H1 (cell line): ENCODE measurements at regions not wholly inside any gene's neighbourhood (a gene's known extent, or its start where the extent isn't known, plus 50 kb on each side); places are given as distances from the start of the nearest gene placed in this dataset.

Experiments
- CTCF ChIA-PET: fragments of 300-600 bp; sonication (Branson Sonifier 250); formaldehyde crosslinking; loops from one replicate; lab custom pipeline; 2021; ENCODE audit not compliant: partially characterized antibody; lab: Charles Lee
- POLR2A ChIA-PET: fragments of 300-600 bp; sonication (Branson Sonifier 250); formaldehyde crosslinking; loops from one replicate; lab custom pipeline; 2021; ENCODE audit warnings: inconsistent platforms; ENCODE audit not compliant: partially characterized antibody; lab: Charles Lee
- DNase-seq, 2 experiments: peaks; one replicate each; pipeline versions ENCODE4 v3.0.0 to v3.0.0-alpha.2; 2010 to 2022; ENCODE audit warnings: low spot score in 2 of 2, low read depth in 1 of 2, mixed read lengths in 1 of 2
- FAIRE-seq: peaks from 2 replicates; lab custom pipeline; 2011; peaks lifted over from hg19 to GRCh38; lab: Jason Lieb, UNC
- H2AFZ ChIP-seq: 2 replicates; pipeline ENCODE4 v1.8.1; 2012; ENCODE audit warnings: low read length, inconsistent platforms
- H2AK5ac ChIP-seq: 2 replicates; pipeline ENCODE4 v1.6.1; 2013; ENCODE audit warnings: low read depth, low read length
- H2BK120ac ChIP-seq: replicated peaks from 2 replicates; pipeline ENCODE3; 2013; ENCODE audit warnings: low read depth, low read length, inconsistent platforms
- H2BK12ac ChIP-seq: 2 replicates; pipeline ENCODE4 v1.6.1; 2013; ENCODE audit warnings: low read depth, low read length
- H2BK15ac ChIP-seq: 2 replicates; pipeline ENCODE4 v1.6.1; 2013; ENCODE audit warnings: low read length
- H2BK20ac ChIP-seq: 2 replicates; pipeline ENCODE4 v1.6.1; 2013; ENCODE audit warnings: low read length
- H2BK5ac ChIP-seq: 2 replicates; pipeline ENCODE4 v1.6.1; 2013; ENCODE audit warnings: low read depth, low read length
- H3K14ac ChIP-seq: 2 replicates; pipeline ENCODE4 v1.6.1; 2013; ENCODE audit warnings: inconsistent platforms; ENCODE audit not compliant: insufficient read length
- H3K18ac ChIP-seq: 2 replicates; pipeline ENCODE4 v1.6.1; 2013; ENCODE audit warnings: low read length; ENCODE audit errors: extremely low read depth
- H3K23ac ChIP-seq: 2 replicates; pipeline ENCODE4 v1.6.1; 2013; ENCODE audit warnings: inconsistent platforms; ENCODE audit not compliant: insufficient read length
- H3K23me2 ChIP-seq: 2 replicates; pipeline ENCODE4 v1.6.1; 2013; ENCODE audit warnings: low read depth, low read length
- H3K27ac ChIP-seq: 2 replicates; pipeline ENCODE4 v1.6.1; 2011; ENCODE audit warnings: low read depth, low read length, inconsistent platforms
- H3K27me3 ChIP-seq, 4 experiments: replicated peaks in 1 of 4; 1 replicate in 1 of 4; 2 replicates in 3 of 4; pipeline versions ENCODE4 v1.6.1 to v1.8.1; 2011 to 2013; ENCODE audit warnings: low read length in 3 of 4, mild to moderate bottlenecking in 3 of 4, inconsistent platforms in 2 of 4, mixed read lengths in 2 of 4, moderate library complexity in 1 of 4; ENCODE audit not compliant: control insufficient read depth in 3 of 4, insufficient read depth in 3 of 4; ENCODE audit errors: extremely low read depth in 1 of 4
- H3K36me3 ChIP-seq, 4 experiments: 2 replicates each; pipeline versions ENCODE4 v1.6.1 to v1.8.1; 2011 to 2013; ENCODE audit warnings: mild to moderate bottlenecking in 4 of 4, low read length in 3 of 4, moderate library complexity in 2 of 4, control low read depth in 1 of 4, inconsistent platforms in 1 of 4; ENCODE audit not compliant: insufficient read depth in 4 of 4, control insufficient read depth in 2 of 4
- H3K4ac ChIP-seq: replicated peaks from 2 replicates; pipeline ENCODE3; 2013; ENCODE audit warnings: low read length, low read depth, mixed read lengths, inconsistent platforms; ENCODE audit not compliant: insufficient read length
- H3K4me1 ChIP-seq, 4 experiments: replicated peaks in 1 of 4; 1 replicate in 1 of 4; 2 replicates in 3 of 4; pipeline versions ENCODE4 v1.6.1 to v1.8.1; 2011 to 2013; ENCODE audit warnings: low read length in 3 of 4, inconsistent platforms in 2 of 4, mixed read lengths in 1 of 4; ENCODE audit not compliant: insufficient read depth in 4 of 4, control insufficient read depth in 3 of 4
- H3K4me2 ChIP-seq, 2 experiments: 2 replicates each; pipeline versions ENCODE4 v1.6.1 to v1.8.1; 2011 to 2013; ENCODE audit warnings: low read depth in 2 of 2, low read length in 2 of 2, control low read depth in 1 of 2, inconsistent platforms in 1 of 2, mild to moderate bottlenecking in 1 of 2; ENCODE audit not compliant: insufficient read depth in 1 of 2
- H3K4me3 ChIP-seq, 4 experiments: fragments of 200-600, 300-600 bp in 1 of 4; sonication (generic), shearing (Covaris generic), sonication (Bioruptor Twin) in 1 of 4; 2 replicates each; pipeline versions ENCODE4 v1.5.1 to v1.8.1; 2011 to 2016; ENCODE audit warnings: low read length in 4 of 4, low read depth in 3 of 4, control low read depth in 2 of 4, inconsistent platforms in 2 of 4, mild to moderate bottlenecking in 2 of 4, mixed read lengths in 1 of 4, moderate library complexity in 1 of 4; ENCODE audit not compliant: insufficient read depth in 2 of 4; ENCODE audit errors: extremely low read depth in 1 of 4
- H3K56ac ChIP-seq: replicated peaks from 2 replicates; pipeline ENCODE3; 2013; ENCODE audit warnings: low read depth, mild to moderate bottlenecking, mixed read lengths, low read length, inconsistent platforms; ENCODE audit not compliant: insufficient read length
- H3K79me1 ChIP-seq: 2 replicates; pipeline ENCODE4 v1.6.1; 2013; ENCODE audit warnings: low read depth, low read length, control low read depth
- H3K79me2 ChIP-seq, 2 experiments: 2 replicates each; pipeline versions ENCODE4 v1.6.1 to v1.8.1; 2012 to 2013; ENCODE audit warnings: low read length in 2 of 2, mild to moderate bottlenecking in 2 of 2, inconsistent platforms in 1 of 2; ENCODE audit not compliant: insufficient read depth in 2 of 2, control insufficient read depth in 1 of 2
- H3K9ac ChIP-seq, 4 experiments: replicated peaks in 1 of 4; 1 replicate in 1 of 4; 2 replicates in 3 of 4; pipeline versions ENCODE4 v1.6.1 to v1.8.1; 2011 to 2013; ENCODE audit warnings: low read depth in 3 of 4, low read length in 3 of 4, control low read depth in 2 of 4, mild to moderate bottlenecking in 2 of 4, moderate library complexity in 2 of 4, inconsistent platforms in 1 of 4; ENCODE audit errors: extremely low read depth in 1 of 4
- H3K9me3 ChIP-seq, 2 experiments: 2 replicates each; pipeline versions ENCODE4 v1.6.1 to v1.8.1; 2012 to 2013; ENCODE audit warnings: mild to moderate bottlenecking in 2 of 2, moderate library complexity in 2 of 2, control low read depth in 1 of 2, inconsistent platforms in 1 of 2, low read depth in 1 of 2, low read length in 1 of 2, mixed read lengths in 1 of 2; ENCODE audit not compliant: insufficient read depth in 2 of 2
- H4K20me1 ChIP-seq, 2 experiments: replicated peaks in 1 of 2; 2 replicates each; pipeline versions ENCODE3 to v1.8.1; 2011 to 2013; ENCODE audit warnings: inconsistent platforms in 2 of 2, low read length in 2 of 2, mild to moderate bottlenecking in 1 of 2; ENCODE audit not compliant: insufficient read depth in 2 of 2, control insufficient read depth in 1 of 2
- H4K5ac ChIP-seq: 2 replicates; pipeline ENCODE4 v1.6.1; 2013; ENCODE audit warnings: low read length, low read depth, mixed read lengths, inconsistent platforms; ENCODE audit not compliant: insufficient read length
- H4K8ac ChIP-seq: 2 replicates; pipeline ENCODE4 v1.8.0; 2013; ENCODE audit warnings: mild to moderate bottlenecking, moderate library complexity, low read length, inconsistent platforms; ENCODE audit not compliant: insufficient read depth; ENCODE audit errors: extremely low read depth
- H4K91ac ChIP-seq: replicated peaks from 2 replicates; pipeline ENCODE3; 2013; ENCODE audit warnings: low read length, mixed read lengths, inconsistent platforms; ENCODE audit not compliant: insufficient read length
- BRCA1 ChIP-seq: IDR thresholded peaks from 2 replicates; pipeline ENCODE4 v1.6.1; 2012; ENCODE audit warnings: low read depth, low read length, improper control_type of control experiment
- CEBPB ChIP-seq: IDR thresholded peaks from 2 replicates; pipeline ENCODE4 v1.6.1; 2012; ENCODE audit warnings: low read depth, low read length
- EGR1 ChIP-seq: IDR thresholded peaks from 2 replicates; pipeline ENCODE4 v1.6.1; 2011; ENCODE audit warnings: low read depth, low read length, borderline replicate concordance
- EZH2 ChIP-seq: fragments of 200-600 bp; sonication (generic); IDR thresholded peaks from 2 replicates; pipeline ENCODE4 v1.7.1; 2012; ENCODE audit warnings: low read depth, mild to moderate bottlenecking, moderate library complexity, low read length, inconsistent platforms; ENCODE audit not compliant: severe bottlenecking
- MAX ChIP-seq: IDR thresholded peaks from 2 replicates; pipeline ENCODE4 v1.6.1; 2012; ENCODE audit warnings: inconsistent platforms
- RAD21 ChIP-seq, 2 experiments: IDR thresholded peaks in 1 of 2; conservative IDR thresholded peaks in 1 of 2; 2 replicates each; pipeline ENCODE4 v1.6.1; 2011; ENCODE audit warnings: low read depth in 2 of 2, low read length in 2 of 2, improper control_type of control experiment in 1 of 2, inconsistent platforms in 1 of 2, mild to moderate bottlenecking in 1 of 2, moderate library complexity in 1 of 2
- RBBP5 ChIP-seq: IDR thresholded peaks from 2 replicates; pipeline ENCODE4 v1.7.1; 2012; ENCODE audit warnings: low read depth, mild to moderate bottlenecking, inconsistent platforms, low read length, moderate library complexity, borderline replicate concordance
- RNF2 ChIP-seq: fragments of 200-900, 300-1000 bp; sonication (generic); IDR thresholded peaks from 2 replicates; pipeline ENCODE4 v1.7.1; 2016; ENCODE audit warnings: borderline replicate concordance, low read depth, mild to moderate bottlenecking, antibody characterized with exemption, low read length; ENCODE audit not compliant: poor library complexity, severe bottlenecking; ENCODE audit errors: missing control alignments
- TEAD4 ChIP-seq: IDR thresholded peaks from 2 replicates; pipeline ENCODE4 v1.6.1; 2012; ENCODE audit warnings: low read depth, low read length, inconsistent platforms, mixed read lengths

- H3K9ac ChIP-seq, result no peak overlapping the region
- no peak overlapping the region for H4K8ac ChIP-seq
- no peak overlapping the region for H2AK5ac ChIP-seq
- H2BK15ac ChIP-seq, result no peak overlapping the region
- DNase-seq (no peak), FAIRE-seq (no peak)
- no peak overlapping the region for H3K14ac ChIP-seq
- no peak overlapping the region for H3K27ac ChIP-seq
- H3K79me1 ChIP-seq, result no peaks in the 10 kb centered on the region
- no peak overlapping the region for H2BK20ac ChIP-seq
- H2BK120ac ChIP-seq, result no peak overlapping the region
- no peak overlapping the region for H2BK12ac ChIP-seq
- no peak overlapping the region for H3K23ac ChIP-seq
- H3K23me2 ChIP-seq, result no peaks in the 10 kb centered on the region
- no peak overlapping the region for H4K91ac ChIP-seq
- H3K9me3 ChIP-seq, result 0 out of 4 replicates have a peak, but pooled peaks cover 0 to under 1% of the 10 kb centered on the region in 2 experiments
- no peak overlapping the region for H2AFZ ChIP-seq
- no peak overlapping the region for H3K4ac ChIP-seq
- H2BK5ac ChIP-seq, result no peak overlapping the region
- H3K4me2 ChIP-seq, result no peak overlapping the region
- no peaks in the 10 kb centered on the region for H3K36me3 ChIP-seq
- POLR2A ChIA-PET, result no interaction called here
- H3K27me3 ChIP-seq, result no peaks in the 10 kb centered on the region
- CTCF ChIA-PET, result interaction anchor here (0.6 kb wide), 1 partner anchor 95 kb away, joined by 3 read pairs; no protein-coding TSS in a partner anchor
- H4K20me1 ChIP-seq, result no peaks in the 10 kb centered on the region
- H3K79me2 ChIP-seq, result no peaks in the 10 kb centered on the region
- no peak overlapping the region for H4K5ac ChIP-seq
- H3K4me3 ChIP-seq, result no peak overlapping the region
- no peak overlapping the region for H3K18ac ChIP-seq
- no peaks in the 10 kb centered on the region for H3K4me1 ChIP-seq
- no peak overlapping the region for H3K56ac ChIP-seq
- no peak for TF ChIP-seq EGR1
- no peak for TF ChIP-seq CEBPB
- TF ChIP-seq RAD21 (IDR thresholded peaks at IDR 0.05 in 1 of 2, conservative IDR thresholded peaks at IDR 0.05 in 1 of 2; ENCODE audit: low read depth in 2 of 2, low read length in 2 of 2), result no peak
- no peak for TF ChIP-seq EZH2
- no peak for TF ChIP-seq BRCA1
- TF ChIP-seq MAX, result no peak
- no peak for TF ChIP-seq RBBP5
- TF ChIP-seq TEAD4, result no peak
- no peak for TF ChIP-seq RNF2
These were observed 134.7 kb upstream of the CCDC150 start for GRCh38 chr2:196504788-196505187.
